ENCODE measurements at regions not wholly inside any gene's neighbourhood (a gene's known extent, or its start where the extent isn't known, plus 50 kb on each side); places are given as distances from the start of the nearest gene placed in this dataset.

GRCh38 chr18:75131381-75132000 lies 77.4 kb downstream of the PTGR3 start:
- in situ Hi-C loops (cut with HindIII; ENCODE audit: low sequenced_read_pairs): no loop called here

GRCh38 chr18:75130591-75131328 lies 78.2 kb downstream of the PTGR3 start:
- in situ Hi-C loops (cut with HindIII; ENCODE audit: low sequenced_read_pairs): no loop called here

GRCh38 chr18:75129717-75130477 lies 79.0 kb downstream of the PTGR3 start:
- in situ Hi-C loops (cut with HindIII; ENCODE audit: low sequenced_read_pairs): no loop called here

GRCh38 chr18:75128911-75129716 lies 79.8 kb downstream of the PTGR3 start:
- in situ Hi-C loops (cut with HindIII; ENCODE audit: low sequenced_read_pairs): no loop called here

- in situ Hi-C loops (cut with HindIII; ENCODE audit: low sequenced_read_pairs): no loop called here
These were observed 80.8 kb downstream of the PTGR3 start for GRCh38 chr18:75128051-75128605.

- in situ Hi-C loops (cut with HindIII; ENCODE audit: low sequenced_read_pairs): no loop called here
These were observed 81.6 kb downstream of the PTGR3 start for GRCh38 chr18:75127143-75128021.

- in situ Hi-C loops (cut with HindIII; ENCODE audit: low sequenced_read_pairs): no loop called here
These were observed 83.3 kb downstream of the PTGR3 start for GRCh38 chr18:75125382-75126331.

- in situ Hi-C loops (cut with HindIII; ENCODE audit: low sequenced_read_pairs): no loop called here
These were observed 84.0 kb downstream of the PTGR3 start for GRCh38 chr18:75124991-75125381.

GRCh38 chr18:75124551-75124950 lies 84.4 kb downstream of the PTGR3 start:
- in situ Hi-C loops (cut with HindIII; ENCODE audit: low sequenced_read_pairs): no loop called here

- in situ Hi-C loops (cut with HindIII; ENCODE audit: low sequenced_read_pairs): no loop called here
These were observed 85.8 kb downstream of the PTGR3 start for GRCh38 chr18:75123113-75123512.

GRCh38 chr18:75122334-75122958 lies 86.5 kb downstream of the PTGR3 start:
- in situ Hi-C loops (cut with HindIII; ENCODE audit: low sequenced_read_pairs): no loop called here

- in situ Hi-C loops (cut with HindIII; ENCODE audit: low sequenced_read_pairs): no loop called here
These were observed 87.7 kb downstream of the PTGR3 start for GRCh38 chr18:75121266-75121665.

GRCh38 chr18:75120521-75120920 lies 88.4 kb downstream of the PTGR3 start:
- in situ Hi-C loops (cut with HindIII; ENCODE audit: low sequenced_read_pairs): no loop called here

GRCh38 chr18:75116809-75117208 lies 92.1 kb downstream of the PTGR3 start:
- in situ Hi-C loops (cut with HindIII; ENCODE audit: low sequenced_read_pairs): loop anchor here (5.0 kb wide), 1 partner anchor 65 kb away; no protein-coding TSS in a partner anchor

GRCh38 chr18:75116165-75116564 lies 92.8 kb downstream of the PTGR3 start:
- in situ Hi-C loops (cut with HindIII; ENCODE audit: low sequenced_read_pairs): loop anchor here (5.0 kb wide), 1 partner anchor 64 kb away; no protein-coding TSS in a partner anchor

GRCh38 chr18:75115514-75115913 lies 93.4 kb downstream of the PTGR3 start:
- in situ Hi-C loops (cut with HindIII; ENCODE audit: low sequenced_read_pairs): loop anchor here (5.0 kb wide), 1 partner anchor 63 kb away; no protein-coding TSS in a partner anchor
